ENCODE measurements at regions not wholly inside any gene's neighbourhood (a gene's known extent, or its start where the extent isn't known, plus 50 kb on each side); places are given as distances from the start of the nearest gene placed in this dataset.
"Not testable (repeated sequence)": the region's sequence is repeated elsewhere in the genome, so short reads cannot be mapped to it uniquely, and the experiment has no call there.

- CTCF ChIA-PET, result no interaction called here
- POLR2A ChIA-PET, result no interaction called here
- no peak for DNase-seq (ENCODE audit: extremely low spot score)
- no peak for TF ChIP-seq SP1 (IDR thresholded peaks at IDR 0.05)
- no peak for TF ChIP-seq SUZ12 (IDR thresholded peaks at IDR 0.05)
These were observed 695.0 kb downstream of the DTWD2 start for GRCh38 chr5:118293378-118293777.

DNA sequence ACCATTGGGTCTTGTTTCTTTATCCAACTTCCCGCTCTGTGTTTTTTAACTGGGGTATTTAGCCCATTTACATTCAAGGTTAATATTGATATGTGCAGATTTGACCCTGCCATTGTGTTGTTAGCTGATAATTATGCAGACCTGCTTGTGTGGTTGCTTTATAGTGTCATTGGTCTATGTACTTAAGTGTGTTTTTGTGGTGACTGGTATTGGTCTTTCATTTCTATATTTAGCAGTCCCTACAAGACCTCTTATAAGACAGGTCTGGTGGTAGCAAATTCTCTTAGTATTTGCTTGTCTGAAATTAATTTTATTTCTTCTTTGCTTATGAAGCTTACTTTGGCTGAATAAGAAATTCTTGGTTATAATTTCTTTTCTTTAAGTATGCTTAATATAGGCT, 698.1 kb downstream of the DTWD2 start:
- DNase-seq (ENCODE audit: extremely low spot score), result no peak
- CTCF ChIA-PET, result no interaction called here
- POLR2A ChIA-PET, result no interaction called here
- TF ChIP-seq TARDBP (IDR thresholded peaks at IDR 0.05) (no peak), FOXK2 (IDR thresholded peaks at IDR 0.05) (no peak), SP1 (IDR thresholded peaks at IDR 0.05) (no peak), FOXA1 (IDR thresholded peaks at IDR 0.05) (no peak), ZNF384 (IDR thresholded peaks at IDR 0.05) (no peak), NFRKB (IDR thresholded peaks at IDR 0.05) (no peak)

GRCh38 chr5:118284230-118284629, 704.1 kb downstream of the DTWD2 start:
- DNase-seq (ENCODE audit: extremely low spot score); POLR2A ChIA-PET; CTCF ChIA-PET: not testable (repeated sequence)

GRCh38 chr5:118282480-118283038, 705.8 kb downstream of the DTWD2 start:
- POLR2A ChIA-PET; DNase-seq (ENCODE audit: extremely low spot score); CTCF ChIA-PET: not testable (repeated sequence)

DNA sequence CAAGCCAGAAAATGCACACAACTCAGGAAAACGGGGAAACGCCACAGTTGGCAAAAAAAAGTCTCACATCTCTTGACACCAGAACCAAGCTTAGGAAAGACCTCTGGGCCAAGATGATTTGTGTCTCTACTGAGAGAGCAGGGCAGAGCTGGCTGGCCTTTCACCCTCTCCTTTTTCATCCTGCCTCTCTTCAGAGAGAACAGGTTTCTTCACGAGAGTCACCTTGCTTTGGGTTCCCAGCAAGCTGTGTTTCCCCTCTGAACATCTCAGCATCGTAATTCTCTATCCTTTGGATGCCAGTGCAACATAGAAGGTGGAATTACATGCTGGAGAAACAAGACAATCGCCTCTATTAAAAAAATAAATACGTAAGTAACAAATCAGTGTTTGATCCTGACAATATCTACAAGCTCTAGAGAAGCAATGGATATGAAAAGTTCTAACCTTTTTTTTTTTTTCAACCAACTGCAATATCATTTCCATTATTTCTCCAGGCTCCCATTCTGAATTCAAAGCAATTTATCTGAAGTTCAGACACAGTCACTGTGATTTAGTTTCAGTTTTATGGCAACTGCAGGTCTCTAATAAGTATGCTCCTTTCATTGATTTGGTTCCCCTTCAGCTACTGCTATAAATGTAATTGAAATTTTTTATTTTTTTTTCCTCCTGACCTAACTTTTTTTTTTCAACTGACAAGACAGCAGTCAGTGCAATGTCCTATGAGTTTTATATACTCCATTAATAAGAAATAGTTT, 708.6 kb downstream of the DTWD2 start:
- CTCF ChIA-PET, result no interaction called here
- no peak for DNase-seq (ENCODE audit: extremely low spot score)
- TF ChIP-seq, protein P1, sequence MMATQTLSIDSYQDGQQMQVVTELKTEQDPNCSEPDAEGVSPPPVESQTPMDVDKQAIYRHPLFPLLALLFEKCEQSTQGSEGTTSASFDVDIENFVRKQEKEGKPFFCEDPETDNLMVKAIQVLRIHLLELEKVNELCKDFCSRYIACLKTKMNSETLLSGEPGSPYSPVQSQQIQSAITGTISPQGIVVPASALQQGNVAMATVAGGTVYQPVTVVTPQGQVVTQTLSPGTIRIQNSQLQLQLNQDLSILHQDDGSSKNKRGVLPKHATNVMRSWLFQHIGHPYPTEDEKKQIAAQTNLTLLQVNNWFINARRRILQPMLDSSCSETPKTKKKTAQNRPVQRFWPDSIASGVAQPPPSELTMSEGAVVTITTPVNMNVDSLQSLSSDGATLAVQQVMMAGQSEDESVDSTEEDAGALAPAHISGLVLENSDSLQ (IDR thresholded peaks at IDR 0.05), result no peak
- TF ChIP-seq HDGF (IDR thresholded peaks at IDR 0.05; ENCODE audit: borderline replicate concordance), result no peak
- TF ChIP-seq BHLHE40 (IDR thresholded peaks at IDR 0.05; ENCODE audit: borderline replicate concordance), result no peak
- no peak for TF ChIP-seq FOXA1 (IDR thresholded peaks at IDR 0.05)
- TF ChIP-seq LEF1 (IDR thresholded peaks at IDR 0.05; ENCODE audit: borderline replicate concordance), result no peak
- TF ChIP-seq CTBP1 (IDR thresholded peaks at IDR 0.05; ENCODE audit: borderline replicate concordance), result no peak
- no peak for TF ChIP-seq NFRKB (IDR thresholded peaks at IDR 0.05)
- TF ChIP-seq FOXM1 (IDR thresholded peaks at IDR 0.05; ENCODE audit: borderline replicate concordance), result no peak
- no peak for TF ChIP-seq SUZ12 (IDR thresholded peaks at IDR 0.05)
- no peak for TF ChIP-seq ELF4 (IDR thresholded peaks at IDR 0.05)
- no peak for TF ChIP-seq ARNT (IDR thresholded peaks at IDR 0.05)
- no peak for TF ChIP-seq ZNF384 (IDR thresholded peaks at IDR 0.05)
- TF ChIP-seq TARDBP (IDR thresholded peaks at IDR 0.05), result no peak
- TF ChIP-seq SP1 (IDR thresholded peaks at IDR 0.05), result no peak
- TF ChIP-seq L3MBTL2 (conservative IDR thresholded peaks at IDR 0.05), result no peak
- POLR2A ChIA-PET, result no interaction called here

GRCh38 chr5:118270526-118270925, 717.8 kb downstream of the DTWD2 start:
- ChIA-PET POLR2A (no interaction called here), CTCF (no interaction called here)
- no peak for DNase-seq (ENCODE audit: extremely low spot score)
- no peak for TF ChIP-seq SUZ12 (IDR thresholded peaks at IDR 0.05)
- TF ChIP-seq LEF1 (IDR thresholded peaks at IDR 0.05; ENCODE audit: borderline replicate concordance), result no peak
- TF ChIP-seq NFRKB (IDR thresholded peaks at IDR 0.05), result no peak
- no peak for TF ChIP-seq SP1 (IDR thresholded peaks at IDR 0.05)

GRCh38 chr5:118258223-118258622, 730.1 kb downstream of the DTWD2 start:
- POLR2A ChIA-PET, result no interaction called here
- CTCF ChIA-PET, result no interaction called here
- no peak for DNase-seq (ENCODE audit: extremely low spot score)
- no peak for TF ChIP-seq TARDBP (IDR thresholded peaks at IDR 0.05)
- TF ChIP-seq SP1 (IDR thresholded peaks at IDR 0.05), result no peak
- TF ChIP-seq FOXA1 (IDR thresholded peaks at IDR 0.05), result no peak
- no peak for TF ChIP-seq LEF1 (IDR thresholded peaks at IDR 0.05; ENCODE audit: borderline replicate concordance)
- no peak for TF ChIP-seq ZNF384 (IDR thresholded peaks at IDR 0.05)
- no peak for TF ChIP-seq CTBP1 (IDR thresholded peaks at IDR 0.05; ENCODE audit: borderline replicate concordance)
- no peak for TF ChIP-seq BHLHE40 (IDR thresholded peaks at IDR 0.05; ENCODE audit: borderline replicate concordance)
- no peak for TF ChIP-seq HDGF (IDR thresholded peaks at IDR 0.05; ENCODE audit: borderline replicate concordance)
- no peak for TF ChIP-seq FOXK2 (IDR thresholded peaks at IDR 0.05)
- TF ChIP-seq L3MBTL2 (conservative IDR thresholded peaks at IDR 0.05), result no peak
- no peak for TF ChIP-seq ELF4 (IDR thresholded peaks at IDR 0.05)
- TF ChIP-seq SUZ12 (IDR thresholded peaks at IDR 0.05), result no peak
- TF ChIP-seq, protein P1 (IDR thresholded peaks at IDR 0.05), result no peak
- TF ChIP-seq FOXM1 (IDR thresholded peaks at IDR 0.05; ENCODE audit: borderline replicate concordance), result no peak
- TF ChIP-seq NFRKB (IDR thresholded peaks at IDR 0.05), result no peak
- no peak for TF ChIP-seq ARNT (IDR thresholded peaks at IDR 0.05)

DNA sequence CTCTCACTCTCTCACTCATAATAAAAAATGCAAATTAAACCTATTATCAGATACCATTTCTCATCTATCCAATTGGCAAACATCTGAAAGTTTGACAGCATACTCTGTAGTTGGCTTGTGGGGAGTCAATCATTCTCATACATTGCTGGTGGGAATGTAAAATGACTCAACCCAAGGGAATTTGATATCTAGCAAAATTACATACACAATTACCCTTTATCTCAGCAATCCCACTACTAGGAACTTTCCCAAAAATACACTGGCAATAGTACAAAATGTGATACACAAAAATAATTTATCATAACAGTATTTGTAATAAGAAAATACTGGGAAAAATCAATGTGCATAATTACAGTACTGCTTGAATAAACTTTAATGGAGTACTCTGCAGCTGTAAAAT, 731.3 kb downstream of the DTWD2 start:
- DNase-seq (ENCODE audit: extremely low spot score), result no peak
- TF ChIP-seq ZNF384 (IDR thresholded peaks at IDR 0.05) (no peak), SP1 (IDR thresholded peaks at IDR 0.05) (no peak), FOXK2 (IDR thresholded peaks at IDR 0.05) (no peak), FOXM1 (IDR thresholded peaks at IDR 0.05; ENCODE audit: borderline replicate concordance) (no peak), LEF1 (IDR thresholded peaks at IDR 0.05; ENCODE audit: borderline replicate concordance) (no peak), HDGF (IDR thresholded peaks at IDR 0.05; ENCODE audit: borderline replicate concordance) (no peak)
- TF ChIP-seq, protein P1 (IDR thresholded peaks at IDR 0.05), result peak; percentile 25; the same call in 1 of the 2 replicates
- ChIA-PET CTCF (no interaction called here), POLR2A (no interaction called here)

All from HEK293T (cell line).